ENCODE measurements at regions not wholly inside any gene's neighbourhood (a gene's known extent, or its start where the extent isn't known, plus 50 kb on each side); places are given as distances from the start of the nearest gene placed in this dataset.

GRCh38 chr6:65818576-65818975, 111.5 kb upstream of the EYS start:
- H3K27me3 ChIP-seq (replicated peaks in 1 of 2; ENCODE audit: control insufficient read depth in 2 of 2, insufficient read depth in 2 of 2, low read length in 1 of 2) = no peaks in the 10 kb centered on the region
- no peak overlapping the region for H3K4me3 ChIP-seq
- no peaks in the 10 kb centered on the region for H3K4me1 ChIP-seq (ENCODE audit: control insufficient read depth, insufficient read depth, low read length)
- 2% methylated on average over 5 of the region's 5 CpGs for WGBS (ENCODE audit: insufficient coverage, insufficient replicate concordance, low lambda C conversion rate, missing lambda C conversion rate)
- H2AFZ ChIP-seq (ENCODE audit: control insufficient read depth, low read depth, low read length) = no peak overlapping the region
- no TSS peak for BruUV-seq (replicated peaks)
- FAIRE-seq (no peak), DNase-seq (ENCODE audit: low read depth, low spot score) (no peak), ATAC-seq (no peak)
- H3K9me3 ChIP-seq (replicated peaks; ENCODE audit: control insufficient read depth, insufficient read depth, low read length) = no peaks in the 10 kb centered on the region
- H3K79me2 ChIP-seq (ENCODE audit: control insufficient read depth, insufficient read depth, low read length) = no peaks in the 10 kb centered on the region
- POLR2A ChIA-PET = no interaction called here
- TF ChIP-seq HDAC2 (IDR thresholded peaks at IDR 0.05) (no peak), CHD2 (IDR thresholded peaks at IDR 0.05; ENCODE audit: borderline replicate concordance, low read depth, low read length) (no peak), NFYA (IDR thresholded peaks at IDR 0.05; ENCODE audit: borderline replicate concordance, low read depth, low read length) (no peak), SRF (IDR thresholded peaks at IDR 0.05; ENCODE audit: low read depth in 2 of 2, low read length in 2 of 2) (no peak), SUPT20H (IDR thresholded peaks at IDR 0.05; ENCODE audit: borderline replicate concordance, control insufficient read depth, low read depth, low read length) (no peak), ZNF274 (IDR thresholded peaks at IDR 0.05; ENCODE audit: insufficient read depth, insufficient read length) (no peak), NR2F1 (conservative IDR thresholded peaks at IDR 0.05) (no peak), ZNF687 (IDR thresholded peaks at IDR 0.05) (no peak), SP1 (IDR thresholded peaks at IDR 0.05; ENCODE audit: low read depth, low read length) (no peak), YY1 (IDR thresholded peaks at IDR 0.05; ENCODE audit: low read depth, low read length) (no peak), RFX5 (IDR thresholded peaks at IDR 0.05; ENCODE audit: low read depth, low read length) (no peak), TCF7 (IDR thresholded peaks at IDR 0.05; ENCODE audit: borderline replicate concordance) (no peak)
- intact Hi-C loops (cut with micrococcal nuclease; ENCODE audit: unreplicated experiment) (no loop called here), in situ Hi-C loops (cut with MboI) (no loop called here)
- no peak overlapping the region for H3K27ac ChIP-seq (ENCODE audit: control insufficient read depth, insufficient read depth)
- SMC1A ChIA-PET (ENCODE audit: uncharacterized antibody, unreplicated experiment) = no interaction called here
- RAD21 ChIA-PET (ENCODE audit: unreplicated experiment) = no interaction called here
- no peak overlapping the region for H3K9ac ChIP-seq (ENCODE audit: control insufficient read depth, insufficient read depth, low read length)
- CTCF ChIA-PET = no interaction called here
- no peak overlapping the region for H3K4me2 ChIP-seq (ENCODE audit: control insufficient read depth, insufficient read depth)
- H3K36me3 ChIP-seq (ENCODE audit: control insufficient read depth in 2 of 2, insufficient read depth in 2 of 2, low read length in 1 of 2) = no peaks in the 10 kb centered on the region
- no peaks in the 10 kb centered on the region for H4K20me1 ChIP-seq (ENCODE audit: control insufficient read depth, insufficient read depth)
